ENCODE measurements at regions not wholly inside any gene's neighbourhood (a gene's known extent, or its start where the extent isn't known, plus 50 kb on each side); places are given as distances from the start of the nearest gene placed in this dataset.
"Not testable (repeated sequence)": the region's sequence is repeated elsewhere in the genome, so short reads cannot be mapped to it uniquely, and the experiment has no call there.

GRCh38 chr10:107540981-107541380 is 376.5 kb upstream of the SORCS1 start:
- intact Hi-C loops (cut with DNase I) = no loop called here
- H3K4me3 ChIP-seq = no peak overlapping the region
- DNase-seq = no peak
- H3K27me3 ChIP-seq = no peaks in the 10 kb centered on the region
- no peak overlapping the region for H3K27ac ChIP-seq
- no peaks in the 10 kb centered on the region for H3K36me3 ChIP-seq
- H3K9me3 ChIP-seq = no peaks in the 10 kb centered on the region
- no peak for TF ChIP-seq POLR2AphosphoS5 (IDR thresholded peaks at IDR 0.05)
- TF ChIP-seq EP300 (IDR thresholded peaks at IDR 0.05) = no peak
- no peak for TF ChIP-seq CTCF (IDR thresholded peaks at IDR 0.05)
- H3K4me1 ChIP-seq = no peaks in the 10 kb centered on the region
- WGBS, 2 donors = 91 to 92% methylated on average over 1 of the region's 1 CpG

GRCh38 chr10:107529350-107529749 is 364.8 kb upstream of the SORCS1 start:
- TF ChIP-seq EP300 (IDR thresholded peaks at IDR 0.05) = no peak
- TF ChIP-seq CTCF (IDR thresholded peaks at IDR 0.05) = no peak
- TF ChIP-seq POLR2AphosphoS5 (IDR thresholded peaks at IDR 0.05) = no peak
- TF ChIP-seq POLR2A (IDR thresholded peaks at IDR 0.05) = no peak
- no peaks in the 10 kb centered on the region for H3K4me1 ChIP-seq
- WGBS, 2 donors = 68 to 84% methylated on average over 2 of the region's 2 CpGs
- no peak overlapping the region for H3K27ac ChIP-seq
- intact Hi-C loops (cut with DNase I) = no loop called here
- H3K27me3 ChIP-seq = no peaks in the 10 kb centered on the region
- no peak for DNase-seq
- H3K36me3 ChIP-seq = no peaks in the 10 kb centered on the region
- H3K4me3 ChIP-seq = no peak overlapping the region
- H3K9me3 ChIP-seq = no peaks in the 10 kb centered on the region

- Histone ChIP-seq H3K4me1 (no peaks in the 10 kb centered on the region), H3K36me3 (no peaks in the 10 kb centered on the region), H3K9me3 (no peaks in the 10 kb centered on the region), H3K4me3 (no peak overlapping the region), H3K27ac (no peak overlapping the region), H3K27me3 (no peaks in the 10 kb centered on the region)
- intact Hi-C loops (cut with DNase I) = no loop called here
- TF ChIP-seq POLR2A (IDR thresholded peaks at IDR 0.05) = no peak
- TF ChIP-seq POLR2AphosphoS5 (IDR thresholded peaks at IDR 0.05) = no peak
- no peak for TF ChIP-seq EP300 (IDR thresholded peaks at IDR 0.05)
- no peak for TF ChIP-seq CTCF (IDR thresholded peaks at IDR 0.05)
- WGBS, 2 donors = 95% methylated on average over 4 of the region's 4 CpGs
- DNase-seq = no peak
Observed at GRCh38 chr10:107520348-107520747, 355.8 kb upstream of the SORCS1 start.

- Histone ChIP-seq H3K27me3 (no peaks in the 10 kb centered on the region), H3K36me3 (no peaks in the 10 kb centered on the region), H3K4me3 (no peak overlapping the region), H3K4me1 (no peaks in the 10 kb centered on the region), H3K9me3 (no peaks in the 10 kb centered on the region), H3K27ac (no peak overlapping the region)
- 74 to 83% methylated on average over 4 of the region's 4 CpGs for WGBS, 2 donors
- intact Hi-C loops (cut with DNase I) = no loop called here
- no peak for TF ChIP-seq CTCF (IDR thresholded peaks at IDR 0.05)
- no peak for TF ChIP-seq POLR2AphosphoS5 (IDR thresholded peaks at IDR 0.05)
- no peak for TF ChIP-seq EP300 (IDR thresholded peaks at IDR 0.05)
- TF ChIP-seq POLR2A (IDR thresholded peaks at IDR 0.05) = no peak
- DNase-seq = no peak
Observed at GRCh38 chr10:107517811-107518210, 353.3 kb upstream of the SORCS1 start.

GRCh38 chr10:107516349-107516748 is 351.8 kb upstream of the SORCS1 start:
- no peak for TF ChIP-seq CTCF (IDR thresholded peaks at IDR 0.05)
- no peak for TF ChIP-seq POLR2A (IDR thresholded peaks at IDR 0.05)
- TF ChIP-seq POLR2AphosphoS5 (IDR thresholded peaks at IDR 0.05) = no peak
- no peak for TF ChIP-seq EP300 (IDR thresholded peaks at IDR 0.05)
- intact Hi-C loops (cut with DNase I) = no loop called here
- no peaks in the 10 kb centered on the region for H3K27me3 ChIP-seq
- H3K4me3 ChIP-seq = no peak overlapping the region
- H3K9me3 ChIP-seq = no peaks in the 10 kb centered on the region
- no peaks in the 10 kb centered on the region for H3K36me3 ChIP-seq
- no peak overlapping the region for H3K27ac ChIP-seq
- 19 to 66% methylated on average over 4 of the region's 4 CpGs for WGBS, 2 donors
- no peak for DNase-seq
- no peaks in the 10 kb centered on the region for H3K4me1 ChIP-seq

- DNase-seq; H3K27ac ChIP-seq; H3K36me3 ChIP-seq; H3K4me3 ChIP-seq; intact Hi-C loops (cut with DNase I); H3K9me3 ChIP-seq; H3K27me3 ChIP-seq; H3K4me1 ChIP-seq: not testable (repeated sequence)
- 58 to 94% methylated on average over 1 of the region's 1 CpG for WGBS, 2 donors
Observed at GRCh38 chr10:107504011-107504410, 339.5 kb upstream of the SORCS1 start.
